GM12878 (cell line): ENCODE measurements at regions not wholly inside any gene's neighbourhood (a gene's known extent, or its start where the extent isn't known, plus 50 kb on each side); places are given as distances from the start of the nearest gene placed in this dataset.

Experiments
- ATAC-seq: fragments of 200-7000 bp; cut with Tn5 transposase; 3 replicates; pipeline ENCODE4 v1.9.1; 2020; ENCODE audit warnings: mild to moderate bottlenecking, moderate library complexity
- BruUV-seq: library from RNA; stranded (reverse); fragments of 400-500 nt; replicated peaks from 2 replicates; lab custom pipeline; 2021; lab: Mats Ljungman, UMichigan
- CTCF ChIA-PET: fragments of 300-600 bp; sonication (Branson Sonifier 250); formaldehyde crosslinking; extraction: SDS; loops from one replicate; lab custom pipeline; 2021; ENCODE audit warnings: inconsistent platforms; lab: Yijun Ruan, JAX
- POLR2A ChIA-PET: fragments of 350-600 bp; formaldehyde crosslinking; extraction: SDS; loops from one replicate; lab custom pipeline; 2021; ENCODE audit warnings: inconsistent platforms; lab: Charles Lee
- RAD21 ChIA-PET: fragments of 300-600 bp; sonication (Branson Sonifier 250); formaldehyde crosslinking; loops from one replicate; lab custom pipeline; 2023; ENCODE audit warnings: antibody characterized with exemption; ENCODE audit not compliant: unreplicated experiment; lab: Charles Lee
- SMC1A ChIA-PET: fragments of 300-600 bp; sonication (Branson Sonifier 250); formaldehyde crosslinking; loops from one replicate; lab custom pipeline; 2023; ENCODE audit not compliant: unreplicated experiment, uncharacterized antibody; lab: Charles Lee
- DNase-seq: peaks from one replicate; pipeline ENCODE4 v3.0.0-alpha.2; 2011; ENCODE audit warnings: low read depth, low spot score
- FAIRE-seq: peaks from 3 replicates; lab custom pipeline; 2011; peaks lifted over from hg19 to GRCh38; lab: Jason Lieb, UNC
- H2AFZ ChIP-seq: 2 replicates; pipeline ENCODE4 v1.6.0; 2011; ENCODE audit warnings: low read depth, low read length, control low read depth; ENCODE audit not compliant: control insufficient read depth
- H3K27ac ChIP-seq: 2 replicates; pipeline ENCODE4 v1.5.1; 2011; ENCODE audit warnings: control low read depth; ENCODE audit not compliant: control insufficient read depth, insufficient read depth
- H3K27me3 ChIP-seq, 2 experiments: replicated peaks in 1 of 2; 2 replicates each; pipeline versions ENCODE4 v1.6.0 to v1.6.1; 2011; ENCODE audit warnings: low read length in 1 of 2; ENCODE audit not compliant: control insufficient read depth in 2 of 2, insufficient read depth in 2 of 2
- H3K36me3 ChIP-seq, 2 experiments: 2 replicates each; pipeline ENCODE4 v1.5.1; 2011; ENCODE audit warnings: low read length in 1 of 2; ENCODE audit not compliant: control insufficient read depth in 2 of 2, insufficient read depth in 2 of 2
- H3K4me1 ChIP-seq: 2 replicates; pipeline ENCODE4 v1.6.1; 2011; ENCODE audit warnings: mild to moderate bottlenecking, low read length, moderate library complexity, mixed read lengths; ENCODE audit not compliant: control insufficient read depth, insufficient read depth
- H3K4me2 ChIP-seq: 2 replicates; pipeline ENCODE4 v1.6.0; 2011; ENCODE audit warnings: control low read depth; ENCODE audit not compliant: control insufficient read depth, insufficient read depth
- H3K4me3 ChIP-seq: fragments of 200-600 bp; sonication (generic); 2 replicates; pipeline ENCODE4 v1.5.1; 2016
- H3K79me2 ChIP-seq: 2 replicates; pipeline ENCODE4 v1.6.0; 2011; ENCODE audit warnings: low read length; ENCODE audit not compliant: control insufficient read depth, insufficient read depth
- H3K9ac ChIP-seq: 2 replicates; pipeline ENCODE4 v1.8.0; 2011; ENCODE audit warnings: low read length, control low read depth, mixed read lengths; ENCODE audit not compliant: control insufficient read depth, insufficient read depth
- H3K9me3 ChIP-seq: replicated peaks from 3 replicates; pipeline ENCODE4 v1.5.1; 2011; ENCODE audit warnings: mild to moderate bottlenecking, low read length; ENCODE audit not compliant: control insufficient read depth, insufficient read depth
- H4K20me1 ChIP-seq: 2 replicates; pipeline ENCODE4 v1.6.0; 2011; ENCODE audit not compliant: control insufficient read depth, insufficient read depth
- BCL11A ChIP-seq: IDR thresholded peaks from 2 replicates; pipeline ENCODE4 v1.6.1; 2011; ENCODE audit warnings: low read depth, low read length
- BHLHE40 ChIP-seq, 2 experiments: fragments of 450-650 bp in 1 of 2; IDR thresholded peaks; 2 replicates each; pipeline ENCODE4 v1.6.1; 2011 to 2017; ENCODE audit warnings: low read depth in 2 of 2, borderline replicate concordance in 1 of 2, improper control_type of control experiment in 1 of 2, low read length in 1 of 2, mild to moderate bottlenecking in 1 of 2
- CHD4 ChIP-seq: fragments of 200-600 bp; sonication (generic); IDR thresholded peaks from 2 replicates; pipeline ENCODE4 v1.6.1; 2016; ENCODE audit warnings: mild to moderate bottlenecking
- IKZF1 ChIP-seq: fragments of 450-650 bp; conservative IDR thresholded peaks from 2 replicates; pipeline ENCODE4 v1.6.1; 2017; ENCODE audit warnings: antibody characterized with exemption, mild to moderate bottlenecking
- KDM1A ChIP-seq: fragments of 200-600 bp; sonication (generic); IDR thresholded peaks from 2 replicates; pipeline ENCODE4 v1.6.1; 2016; ENCODE audit warnings: borderline replicate concordance
- POU2F2 ChIP-seq: IDR thresholded peaks from 3 replicates; pipeline ENCODE4 v1.6.1; 2011; ENCODE audit warnings: low read depth, mild to moderate bottlenecking, low read length, borderline replicate concordance
- SIX5 ChIP-seq: IDR thresholded peaks from 2 replicates; pipeline ENCODE4 v1.6.1; 2011; ENCODE audit warnings: mild to moderate bottlenecking, low read depth, low read length, moderate library complexity; ENCODE audit not compliant: severe bottlenecking
- USF1 ChIP-seq: IDR thresholded peaks from 2 replicates; pipeline ENCODE4 v1.6.1; 2011; ENCODE audit warnings: borderline replicate concordance, low read depth, mild to moderate bottlenecking, moderate library complexity, mixed read lengths, low read length; ENCODE audit not compliant: insufficient read depth; ENCODE audit errors: extremely low read length
- in situ Hi-C: fragments of 300-500 bp; cut with MboI; formaldehyde crosslinking; loops from 9 replicates; pipeline ENCODE4 v1.14.3; 2018; ENCODE audit warnings: mixed read lengths
- intact Hi-C: fragments of 100-400 bp; cut with micrococcal nuclease; formaldehyde crosslinking; loops from one replicate; pipeline ENCODE4 v1.14.2; 2022; ENCODE audit not compliant: unreplicated experiment

GRCh38 chr14:103275000-103275399, 59.0 kb upstream of the EIF5 start:
- no TSS peak for BruUV-seq
- RAD21 ChIA-PET = no interaction called here
- no peaks in the 10 kb centered on the region for H3K36me3 ChIP-seq
- ATAC-seq (no peak), FAIRE-seq (no peak), DNase-seq (no peak)
- H3K9me3 ChIP-seq = peaks cover 2% of the 10 kb centered on the region; the same call in 1 of the 3 replicates
- H4K20me1 ChIP-seq = no peaks in the 10 kb centered on the region
- H3K27ac ChIP-seq = no peak overlapping the region
- TF ChIP-seq USF1 (no peak), SIX5 (no peak), CHD4 (no peak), IKZF1 (no peak), BHLHE40 (IDR thresholded peaks at IDR 0.05; ENCODE audit: borderline replicate concordance in 1 of 2, low read depth in 2 of 2, low read length in 1 of 2) (no peak), KDM1A (no peak), POU2F2 (no peak), BCL11A (no peak)
- CTCF ChIA-PET = no interaction called here
- H3K9ac ChIP-seq = no peak overlapping the region
- intact Hi-C loops (no loop called here), in situ Hi-C loops (no loop called here)
- POLR2A ChIA-PET = interaction anchor here (0.5 kb wide), 1 partner anchor 7 kb away, joined by 6 read pairs; no protein-coding TSS in a partner anchor
- H3K4me1 ChIP-seq = no peaks in the 10 kb centered on the region
- H3K79me2 ChIP-seq = no peaks in the 10 kb centered on the region
- no peak overlapping the region for H2AFZ ChIP-seq
- no peak overlapping the region for H3K4me2 ChIP-seq
- SMC1A ChIA-PET = interaction anchor here (0.6 kb wide), 1 partner anchor 1743 kb away, joined by 3 read pairs; no protein-coding TSS in a partner anchor
- H3K27me3 ChIP-seq = peaks cover 0 to 6% of the 10 kb centered on the region in 2 experiments; a peak in 1 of 4 replicates
- no peak overlapping the region for H3K4me3 ChIP-seq
